ENCODE measurements at regions not wholly inside any gene's neighbourhood (a gene's known extent, or its start where the extent isn't known, plus 50 kb on each side); places are given as distances from the start of the nearest gene placed in this dataset.

GRCh38 chr7:25031432-25031831 is 51.5 kb upstream of the OSBPL3 start:
- intact Hi-C loops (cut with DNase I) = no loop called here
- DNase-seq (ENCODE audit: low spot score) = no peak

- intact Hi-C loops (cut with DNase I) = no loop called here
- DNase-seq (ENCODE audit: low spot score) = no peak
These were observed 51.0 kb upstream of the OSBPL3 start for GRCh38 chr7:25031007-25031406.

Data from posterior vena cava (tissue), 2 donors.